Neural progenitor cell (in vitro differentiated cells): ENCODE measurements at regions not wholly inside any gene's neighbourhood (a gene's known extent, or its start where the extent isn't known, plus 50 kb on each side); places are given as distances from the start of the nearest gene placed in this dataset.

Source experiments
- EZH2 ChIP-seq: fragments of 200-600 bp; sonication (generic); IDR thresholded peaks from 2 replicates; pipeline ENCODE4 v1.6.1; 2017; ENCODE audit warnings: antibody characterized with exemption, mild to moderate bottlenecking, moderate library complexity
- EZH2phosphoT487 ChIP-seq: fragments of 200-600 bp; sonication (generic); IDR thresholded peaks from 2 replicates; pipeline ENCODE4 v1.6.1; 2017; ENCODE audit warnings: antibody characterized with exemption
- TF ChIP-seq, protein P1 (sequence below): fragments of 200-600 bp; sonication (generic); IDR thresholded peaks from 2 replicates; pipeline ENCODE4 v1.5.1; 2017; ENCODE audit warnings: antibody characterized with exemption, mild to moderate bottlenecking

DNA sequence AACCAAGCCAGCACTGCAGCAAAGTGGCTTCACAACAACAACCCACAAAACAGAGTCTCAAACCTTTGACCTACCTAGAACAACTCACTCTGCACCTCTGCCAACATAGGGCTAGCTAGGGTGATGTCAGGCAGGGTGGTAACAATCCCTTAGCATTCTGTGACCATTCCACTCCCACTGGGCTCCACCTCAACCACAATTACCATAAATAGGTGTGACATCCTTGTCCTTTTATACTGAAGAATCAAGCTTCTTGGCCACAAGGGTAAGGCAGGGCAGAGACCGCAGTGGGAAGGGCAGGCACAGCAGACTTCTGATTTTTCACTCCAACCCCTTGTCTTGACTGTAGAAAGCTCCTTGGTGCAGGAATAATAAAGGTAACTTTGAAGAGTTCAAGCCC is 795.4 kb upstream of the DIAPH2 start:
- TF ChIP-seq, protein P1, sequence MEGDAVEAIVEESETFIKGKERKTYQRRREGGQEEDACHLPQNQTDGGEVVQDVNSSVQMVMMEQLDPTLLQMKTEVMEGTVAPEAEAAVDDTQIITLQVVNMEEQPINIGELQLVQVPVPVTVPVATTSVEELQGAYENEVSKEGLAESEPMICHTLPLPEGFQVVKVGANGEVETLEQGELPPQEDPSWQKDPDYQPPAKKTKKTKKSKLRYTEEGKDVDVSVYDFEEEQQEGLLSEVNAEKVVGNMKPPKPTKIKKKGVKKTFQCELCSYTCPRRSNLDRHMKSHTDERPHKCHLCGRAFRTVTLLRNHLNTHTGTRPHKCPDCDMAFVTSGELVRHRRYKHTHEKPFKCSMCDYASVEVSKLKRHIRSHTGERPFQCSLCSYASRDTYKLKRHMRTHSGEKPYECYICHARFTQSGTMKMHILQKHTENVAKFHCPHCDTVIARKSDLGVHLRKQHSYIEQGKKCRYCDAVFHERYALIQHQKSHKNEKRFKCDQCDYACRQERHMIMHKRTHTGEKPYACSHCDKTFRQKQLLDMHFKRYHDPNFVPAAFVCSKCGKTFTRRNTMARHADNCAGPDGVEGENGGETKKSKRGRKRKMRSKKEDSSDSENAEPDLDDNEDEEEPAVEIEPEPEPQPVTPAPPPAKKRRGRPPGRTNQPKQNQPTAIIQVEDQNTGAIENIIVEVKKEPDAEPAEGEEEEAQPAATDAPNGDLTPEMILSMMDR: no peak
- no peak for TF ChIP-seq EZH2phosphoT487
- TF ChIP-seq EZH2: no peak
